HEK293T (cell line): ENCODE measurements at regions not wholly inside any gene's neighbourhood (a gene's known extent, or its start where the extent isn't known, plus 50 kb on each side); places are given as distances from the start of the nearest gene placed in this dataset.

Experiments
- BHLHE40 ChIP-seq: fragments of 450-650 bp; IDR thresholded peaks from 2 replicates; pipeline ENCODE4 v1.6.1; 2016; ENCODE audit warnings: mild to moderate bottlenecking, moderate library complexity, borderline replicate concordance
- ELF4 ChIP-seq: fragments of 450-650 bp; IDR thresholded peaks from 2 replicates; pipeline ENCODE4 v1.6.1; 2017; ENCODE audit warnings: antibody characterized with exemption
- FOXA1 ChIP-seq: fragments of 450-650 bp; IDR thresholded peaks from 2 replicates; pipeline ENCODE4 v1.6.1; 2016; ENCODE audit warnings: mild to moderate bottlenecking
- FOXK2 ChIP-seq: fragments of 450-650 bp; IDR thresholded peaks from 2 replicates; pipeline ENCODE4 v1.6.1; 2016; ENCODE audit warnings: mild to moderate bottlenecking
- FOXM1 ChIP-seq: fragments of 450-650 bp; IDR thresholded peaks from 2 replicates; pipeline ENCODE4 v1.6.1; 2017; ENCODE audit warnings: mild to moderate bottlenecking, borderline replicate concordance
- HDGF ChIP-seq: fragments of 450-650 bp; IDR thresholded peaks from 2 replicates; pipeline ENCODE4 v1.6.1; 2017; ENCODE audit warnings: antibody characterized with exemption, borderline replicate concordance
- L3MBTL2 ChIP-seq: fragments of 450-650 bp; conservative IDR thresholded peaks from 2 replicates; pipeline ENCODE4 v1.6.1; 2016; ENCODE audit warnings: mild to moderate bottlenecking
- SP1 ChIP-seq: fragments of 450-650 bp; IDR thresholded peaks from 2 replicates; pipeline ENCODE4 v1.6.1; 2017
- ZNF384 ChIP-seq: fragments of 450-650 bp; IDR thresholded peaks from 2 replicates; pipeline ENCODE4 v1.6.1; 2016

- TF ChIP-seq FOXM1 (no peak), FOXA1 (no peak), SP1 (no peak), L3MBTL2 (no peak), ZNF384 (no peak), HDGF (no peak), FOXK2 (no peak), BHLHE40 (no peak), ELF4 (no peak)
These were observed 264.5 kb upstream of the SORL1-AS1 start for GRCh38 chr11:121717296-121717695.
